Activated CD4-positive, alpha-beta memory T cell treated with anti-CD3 and anti-CD28 coated beads, Interleukin-2, amount 10 ng/mL, durations not matched to agents 7 days and 5 days (primary cell): ENCODE measurements at regions not wholly inside any gene's neighbourhood (a gene's known extent, or its start where the extent isn't known, plus 50 kb on each side); places are given as distances from the start of the nearest gene placed in this dataset.

ENCODE experiments used
- CTCF ChIA-PET: fragments of 350-600 bp; sonication (Branson Sonifier 250); formaldehyde crosslinking; loops from one replicate; lab custom pipeline; 2021; ENCODE audit warnings: antibody characterized with exemption, inconsistent platforms; lab: Charles Lee
- POLR2A ChIA-PET: fragments of 350-600 bp; sonication (Branson Sonifier 250); formaldehyde crosslinking; loops from one replicate; lab custom pipeline; 2021; ENCODE audit warnings: antibody characterized with exemption; lab: Charles Lee
- DNase-seq: peaks from one replicate; pipeline ENCODE4 v3.0.0-alpha.2; 2020
- H3K27ac Mint-ChIP-seq: one replicate; pipeline ENCODE4 v1.8.0; 2021; ENCODE audit warnings: mild to moderate bottlenecking, mixed read lengths
- H3K27me3 Mint-ChIP-seq: one replicate; pipeline ENCODE4 v1.8.0; 2021; ENCODE audit warnings: mixed read lengths
- H3K36me3 Mint-ChIP-seq: one replicate; pipeline ENCODE4 v1.8.0; 2021; ENCODE audit warnings: low read depth, mixed read lengths
- H3K4me1 Mint-ChIP-seq: one replicate; pipeline ENCODE4 v1.8.0; 2021; ENCODE audit warnings: mixed read lengths
- H3K4me3 Mint-ChIP-seq: one replicate; pipeline ENCODE4 v1.8.0; 2021; ENCODE audit warnings: mild to moderate bottlenecking, mixed read lengths
- H3K9me3 Mint-ChIP-seq: one replicate; pipeline ENCODE4 v1.8.0; 2021; ENCODE audit warnings: mixed read lengths

- CTCF ChIA-PET, result no interaction called here
- H3K4me1 Mint-ChIP-seq, result no peaks in the 10 kb centered on the region
- no peaks in the 10 kb centered on the region for H3K36me3 Mint-ChIP-seq
- H3K27me3 Mint-ChIP-seq, result no peaks in the 10 kb centered on the region
- no peak overlapping the region for H3K4me3 Mint-ChIP-seq
- peaks cover 18% of the 10 kb centered on the region for H3K9me3 Mint-ChIP-seq
- DNase-seq, result no peak
- H3K27ac Mint-ChIP-seq, result no peak overlapping the region
- POLR2A ChIA-PET, result no interaction called here
These were observed 153.2 kb upstream of the PTPRM start for GRCh38 chr18:7413906-7414305.

DNA sequence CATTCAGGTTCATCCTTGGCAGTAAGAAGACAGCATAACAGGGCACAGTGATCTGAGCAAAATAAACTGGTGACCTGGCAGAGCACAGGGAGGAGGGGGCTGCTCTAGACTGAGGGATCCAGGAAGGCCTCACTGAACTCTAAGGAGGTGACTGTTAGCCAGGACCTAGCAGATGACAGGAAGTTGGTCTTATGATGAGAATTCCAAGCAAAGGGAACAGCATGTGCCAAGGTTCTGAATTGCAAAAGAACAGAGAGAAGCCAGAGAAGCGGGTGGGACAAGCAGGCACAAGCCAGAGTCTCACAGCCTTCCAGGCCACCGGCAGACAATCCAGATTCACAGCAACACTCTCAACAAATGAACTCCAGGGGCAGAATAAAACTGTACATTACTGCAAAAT lies 152.7 kb upstream of the PTPRM start:
- Mint-ChIP-seq H3K9me3 (peaks cover 22% of the 10 kb centered on the region), H3K27ac (no peak overlapping the region), H3K4me3 (no peak overlapping the region), H3K27me3 (no peaks in the 10 kb centered on the region), H3K36me3 (no peaks in the 10 kb centered on the region), H3K4me1 (no peaks in the 10 kb centered on the region)
- ChIA-PET CTCF (no interaction called here), POLR2A (no interaction called here)
- no peak for DNase-seq

GRCh38 chr18:7415081-7415894 lies 151.8 kb upstream of the PTPRM start:
- DNase-seq, result no peak
- ChIA-PET POLR2A (no interaction called here), CTCF (no interaction called here)
- Mint-ChIP-seq H3K9me3 (peaks cover 26% of the 10 kb centered on the region), H3K27me3 (no peaks in the 10 kb centered on the region), H3K27ac (no peak overlapping the region), H3K4me3 (no peak overlapping the region), H3K4me1 (no peaks in the 10 kb centered on the region), H3K36me3 (no peaks in the 10 kb centered on the region)

DNA sequence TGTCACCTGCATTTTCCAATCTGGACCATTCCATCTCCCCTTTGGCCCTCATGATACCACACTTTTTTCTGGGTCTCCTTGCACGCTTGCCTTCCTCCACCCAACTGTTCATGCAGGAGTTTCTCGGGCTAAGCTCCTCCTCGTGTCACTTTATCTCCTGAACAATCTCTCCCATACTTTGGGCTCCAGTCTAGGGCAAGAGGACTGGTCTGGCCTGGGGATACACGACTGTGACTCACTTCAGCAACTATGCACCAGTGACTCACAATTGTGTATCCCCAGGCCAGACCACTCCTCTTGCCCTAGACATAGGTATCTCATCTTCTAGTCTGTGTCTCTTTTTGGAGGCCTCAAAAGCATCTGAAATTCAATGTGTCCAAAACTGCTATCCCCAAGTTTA lies 149.4 kb upstream of the PTPRM start:
- POLR2A ChIA-PET, result no interaction called here
- Mint-ChIP-seq H3K9me3 (peaks cover 25% of the 10 kb centered on the region), H3K27me3 (no peaks in the 10 kb centered on the region), H3K36me3 (no peaks in the 10 kb centered on the region), H3K4me3 (no peak overlapping the region), H3K27ac (no peak overlapping the region), H3K4me1 (no peaks in the 10 kb centered on the region)
- CTCF ChIA-PET, result no interaction called here
- DNase-seq, result no peak

DNA sequence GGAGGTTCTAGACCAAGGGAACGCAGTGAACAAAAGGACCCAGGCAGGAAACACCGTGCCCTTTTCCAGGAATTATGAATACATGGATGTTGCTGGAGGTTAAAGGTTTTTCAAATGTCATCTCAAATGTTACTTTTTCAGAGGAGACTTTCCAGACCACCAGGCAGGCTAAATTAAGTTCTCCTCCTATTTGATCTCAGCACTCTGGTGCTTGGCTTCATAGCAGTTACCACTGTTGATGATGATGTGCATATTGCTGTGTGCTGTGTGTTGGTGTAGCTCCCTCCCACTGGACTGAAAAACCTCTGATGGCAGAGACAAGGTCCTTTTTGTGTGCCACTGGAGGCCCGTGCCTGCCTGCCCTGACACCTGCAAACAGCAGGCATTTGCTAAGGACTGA lies 137.3 kb upstream of the PTPRM start:
- Mint-ChIP-seq H3K27ac (no peak overlapping the region), H3K4me3 (no peak overlapping the region), H3K4me1 (no peaks in the 10 kb centered on the region), H3K36me3 (no peaks in the 10 kb centered on the region), H3K27me3 (no peaks in the 10 kb centered on the region), H3K9me3 (peaks cover 9% of the 10 kb centered on the region)
- no peak for DNase-seq
- POLR2A ChIA-PET, result no interaction called here
- CTCF ChIA-PET, result no interaction called here

DNA sequence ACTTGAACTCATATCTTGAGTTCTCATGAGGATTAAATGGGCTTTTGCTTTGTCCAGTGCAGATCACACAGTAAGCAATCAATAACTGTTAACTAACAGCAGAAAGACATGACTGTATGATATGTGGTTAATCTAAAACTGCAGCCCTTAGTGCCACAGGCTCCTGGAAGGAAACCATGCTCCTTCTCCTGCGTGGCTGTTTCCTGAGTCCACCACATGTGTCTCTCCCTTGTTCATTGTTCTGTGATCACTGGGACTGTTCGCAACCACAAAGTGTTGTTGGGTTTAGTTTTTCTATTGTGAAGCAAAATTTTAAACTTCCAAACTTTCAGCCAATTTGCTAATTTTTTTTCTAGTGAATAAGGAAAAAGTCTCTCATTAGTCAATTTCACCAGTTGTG lies 130.9 kb upstream of the PTPRM start:
- H3K36me3 Mint-ChIP-seq, result no peaks in the 10 kb centered on the region
- no peaks in the 10 kb centered on the region for H3K4me1 Mint-ChIP-seq
- H3K9me3 Mint-ChIP-seq, result peaks cover 2% of the 10 kb centered on the region
- ChIA-PET POLR2A (no interaction called here), CTCF (interaction anchor here (0.7 kb wide), 1 partner anchor 1116 kb away, joined by 3 read pairs; no protein-coding TSS in a partner anchor)
- no peak for DNase-seq
- no peak overlapping the region for H3K4me3 Mint-ChIP-seq
- no peaks in the 10 kb centered on the region for H3K27me3 Mint-ChIP-seq
- no peak overlapping the region for H3K27ac Mint-ChIP-seq

GRCh38 chr18:7437870-7438269 lies 129.2 kb upstream of the PTPRM start:
- no peaks in the 10 kb centered on the region for H3K9me3 Mint-ChIP-seq
- ChIA-PET CTCF (no interaction called here), POLR2A (no interaction called here)
- H3K27me3 Mint-ChIP-seq, result no peaks in the 10 kb centered on the region
- H3K27ac Mint-ChIP-seq, result no peak overlapping the region
- H3K4me3 Mint-ChIP-seq, result no peak overlapping the region
- no peaks in the 10 kb centered on the region for H3K36me3 Mint-ChIP-seq
- no peak for DNase-seq
- no peaks in the 10 kb centered on the region for H3K4me1 Mint-ChIP-seq

GRCh38 chr18:7438646-7439045 lies 128.5 kb upstream of the PTPRM start:
- Mint-ChIP-seq H3K36me3 (no peaks in the 10 kb centered on the region), H3K27me3 (no peaks in the 10 kb centered on the region), H3K27ac (no peak overlapping the region), H3K9me3 (no peaks in the 10 kb centered on the region), H3K4me3 (no peak overlapping the region), H3K4me1 (no peaks in the 10 kb centered on the region)
- ChIA-PET POLR2A (no interaction called here), CTCF (no interaction called here)
- no peak for DNase-seq

GRCh38 chr18:7447318-7448028 lies 119.6 kb upstream of the PTPRM start:
- Mint-ChIP-seq H3K9me3 (peaks cover 2% of the 10 kb centered on the region), H3K27ac (no peak overlapping the region), H3K27me3 (no peaks in the 10 kb centered on the region), H3K36me3 (no peaks in the 10 kb centered on the region), H3K4me3 (no peak overlapping the region), H3K4me1 (no peaks in the 10 kb centered on the region)
- no peak for DNase-seq
- POLR2A ChIA-PET, result no interaction called here
- CTCF ChIA-PET, result no interaction called here

- DNase-seq, result no peak
- Mint-ChIP-seq H3K4me3 (no peak overlapping the region), H3K9me3 (peaks cover 6% of the 10 kb centered on the region), H3K4me1 (no peaks in the 10 kb centered on the region), H3K27me3 (no peaks in the 10 kb centered on the region), H3K36me3 (no peaks in the 10 kb centered on the region), H3K27ac (no peak overlapping the region)
- POLR2A ChIA-PET, result no interaction called here
- CTCF ChIA-PET, result interaction anchor here (0.6 kb wide), 1 partner anchor 1117 kb away, joined by 3 read pairs; no protein-coding TSS in a partner anchor
These were observed 114.8 kb upstream of the PTPRM start for GRCh38 chr18:7452331-7452730.

DNA sequence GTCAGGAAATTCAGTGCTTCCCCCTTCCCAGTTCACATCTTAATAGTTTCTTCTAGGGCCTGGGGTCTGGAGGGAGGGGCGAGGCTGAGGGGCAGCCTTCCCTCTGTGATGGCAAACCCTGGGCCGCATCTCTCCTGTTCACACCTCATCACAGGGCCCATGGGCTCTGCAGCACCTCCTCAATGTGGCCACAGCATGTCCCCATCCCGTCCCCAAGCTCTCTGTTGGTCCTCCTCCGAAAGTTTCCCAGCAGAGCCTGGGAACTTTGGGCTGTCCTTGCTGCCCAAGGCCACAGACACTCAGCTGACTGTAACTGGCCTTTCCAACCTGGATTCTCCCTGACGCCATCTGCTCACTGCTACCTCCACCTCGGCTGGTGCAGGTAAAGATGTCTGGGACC lies 112.7 kb upstream of the PTPRM start:
- ChIA-PET POLR2A (no interaction called here), CTCF (no interaction called here)
- H3K9me3 Mint-ChIP-seq, result peaks cover 8% of the 10 kb centered on the region
- H3K27me3 Mint-ChIP-seq, result no peaks in the 10 kb centered on the region
- no peak overlapping the region for H3K27ac Mint-ChIP-seq
- DNase-seq, result no peak
- no peaks in the 10 kb centered on the region for H3K36me3 Mint-ChIP-seq
- no peaks in the 10 kb centered on the region for H3K4me1 Mint-ChIP-seq
- no peak overlapping the region for H3K4me3 Mint-ChIP-seq

DNA sequence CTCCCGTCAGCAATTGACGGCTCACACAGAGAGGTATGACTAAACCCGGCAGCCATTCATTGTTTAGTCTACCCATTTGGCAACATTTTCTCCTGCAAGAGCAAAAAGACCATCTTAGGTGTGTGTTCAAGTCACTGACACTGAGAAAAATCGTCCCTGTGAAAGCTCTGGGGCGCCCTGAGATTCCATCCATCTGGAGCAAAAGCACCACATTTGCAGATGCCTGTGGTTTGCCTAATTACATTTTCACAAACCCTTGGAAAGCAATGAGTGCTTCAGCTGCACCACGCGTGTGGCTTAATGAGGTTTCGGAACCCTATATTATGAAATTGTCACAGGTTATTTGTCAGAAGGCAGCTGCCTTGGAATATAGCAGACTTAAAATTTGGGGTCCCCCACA lies 110.7 kb upstream of the PTPRM start:
- no peak for DNase-seq
- Mint-ChIP-seq H3K27ac (no peak overlapping the region), H3K36me3 (no peaks in the 10 kb centered on the region), H3K9me3 (peaks cover 8% of the 10 kb centered on the region), H3K4me3 (no peak overlapping the region), H3K4me1 (no peaks in the 10 kb centered on the region), H3K27me3 (no peaks in the 10 kb centered on the region)
- POLR2A ChIA-PET, result no interaction called here
- CTCF ChIA-PET, result no interaction called here

GRCh38 chr18:7457262-7457661 lies 109.9 kb upstream of the PTPRM start:
- ChIA-PET POLR2A (no interaction called here), CTCF (no interaction called here)
- H3K27ac Mint-ChIP-seq, result no peak overlapping the region
- peaks cover 8% of the 10 kb centered on the region for H3K9me3 Mint-ChIP-seq
- H3K27me3 Mint-ChIP-seq, result no peaks in the 10 kb centered on the region
- no peak overlapping the region for H3K4me3 Mint-ChIP-seq
- H3K36me3 Mint-ChIP-seq, result no peaks in the 10 kb centered on the region
- no peak for DNase-seq
- H3K4me1 Mint-ChIP-seq, result no peaks in the 10 kb centered on the region

DNA sequence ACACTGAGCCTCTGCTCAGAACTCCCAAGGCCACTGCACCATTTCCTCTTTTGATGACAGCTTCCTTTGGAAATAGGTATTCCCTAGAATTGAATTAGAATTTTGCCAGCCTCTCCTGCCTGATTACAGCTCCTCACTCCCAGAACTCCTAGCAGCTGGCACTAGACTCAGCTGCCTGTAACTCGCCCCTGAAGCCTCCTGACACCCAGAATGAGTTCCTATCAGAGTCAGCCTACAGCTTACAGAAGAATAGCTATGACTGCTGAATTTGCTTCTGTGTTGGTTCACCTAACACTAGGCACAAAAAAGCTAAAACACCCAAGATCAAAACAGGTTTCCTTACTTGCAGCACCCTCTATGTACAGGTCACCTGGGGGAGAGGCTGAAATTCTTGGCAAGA lies 108.2 kb upstream of the PTPRM start:
- Mint-ChIP-seq H3K9me3 (peaks cover 8% of the 10 kb centered on the region), H3K36me3 (no peaks in the 10 kb centered on the region), H3K4me3 (no peak overlapping the region), H3K27ac (no peak overlapping the region), H3K27me3 (no peaks in the 10 kb centered on the region), H3K4me1 (no peaks in the 10 kb centered on the region)
- POLR2A ChIA-PET, result no interaction called here
- DNase-seq, result no peak
- CTCF ChIA-PET, result no interaction called here
